Stimulated activated CD4-positive, alpha-beta T cell treated with anti-CD3 and anti-CD28 coated beads, TNF-alpha, amount 100 ng/mL, for 24 hours (primary cell): ENCODE measurements at regions not wholly inside any gene's neighbourhood (a gene's known extent, or its start where the extent isn't known, plus 50 kb on each side); places are given as distances from the start of the nearest gene placed in this dataset.
A peak's percentile ranks its signal among the peaks of the same experiment; 100 is the strongest.

Experiments used
- DNase-seq, 3 experiments: peaks; one replicate each; pipeline ENCODE4 v3.0.0-alpha.2; 2020; ENCODE audit warnings: low read depth in 3 of 3

DNA sequence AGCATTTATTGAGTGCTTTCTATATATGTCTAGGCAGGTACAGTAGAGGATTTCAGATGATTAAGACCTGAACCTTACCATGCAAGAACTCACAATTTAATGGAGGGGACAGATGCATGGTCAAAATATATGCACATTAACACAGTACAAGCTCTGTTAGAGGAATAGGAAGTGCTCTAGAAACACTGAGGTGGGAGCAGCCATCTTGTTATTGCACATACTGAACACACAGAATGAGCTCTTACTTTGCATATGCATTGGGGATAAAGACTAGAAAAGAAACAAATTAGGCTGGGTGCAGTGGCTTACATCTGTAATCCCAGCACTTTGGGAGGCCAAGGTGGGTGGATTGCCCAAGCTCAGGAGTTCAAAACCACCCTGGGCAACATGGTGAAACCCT, 438.3 kb downstream of the UTRN start:
- no peak for DNase-seq

DNA sequence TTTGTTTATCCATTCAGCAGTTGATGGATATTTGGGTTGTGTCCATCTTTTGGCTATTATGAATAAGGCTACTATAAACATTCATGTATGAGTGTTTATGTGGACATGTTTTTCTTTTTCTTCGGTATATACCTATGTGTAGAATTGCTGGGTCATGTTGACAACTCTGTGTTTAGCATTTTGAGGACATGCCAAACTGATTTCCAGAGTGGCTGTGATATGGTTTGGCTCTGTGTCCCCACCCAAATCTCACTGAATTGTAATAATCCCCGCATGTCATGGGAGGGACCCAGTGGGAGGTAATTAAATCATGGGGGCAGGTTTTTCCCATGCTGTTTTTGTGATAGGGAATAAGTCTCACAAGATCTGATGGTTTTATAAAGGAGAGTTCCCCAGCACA, 439.7 kb downstream of the UTRN start:
- DNase-seq: no peak

DNA sequence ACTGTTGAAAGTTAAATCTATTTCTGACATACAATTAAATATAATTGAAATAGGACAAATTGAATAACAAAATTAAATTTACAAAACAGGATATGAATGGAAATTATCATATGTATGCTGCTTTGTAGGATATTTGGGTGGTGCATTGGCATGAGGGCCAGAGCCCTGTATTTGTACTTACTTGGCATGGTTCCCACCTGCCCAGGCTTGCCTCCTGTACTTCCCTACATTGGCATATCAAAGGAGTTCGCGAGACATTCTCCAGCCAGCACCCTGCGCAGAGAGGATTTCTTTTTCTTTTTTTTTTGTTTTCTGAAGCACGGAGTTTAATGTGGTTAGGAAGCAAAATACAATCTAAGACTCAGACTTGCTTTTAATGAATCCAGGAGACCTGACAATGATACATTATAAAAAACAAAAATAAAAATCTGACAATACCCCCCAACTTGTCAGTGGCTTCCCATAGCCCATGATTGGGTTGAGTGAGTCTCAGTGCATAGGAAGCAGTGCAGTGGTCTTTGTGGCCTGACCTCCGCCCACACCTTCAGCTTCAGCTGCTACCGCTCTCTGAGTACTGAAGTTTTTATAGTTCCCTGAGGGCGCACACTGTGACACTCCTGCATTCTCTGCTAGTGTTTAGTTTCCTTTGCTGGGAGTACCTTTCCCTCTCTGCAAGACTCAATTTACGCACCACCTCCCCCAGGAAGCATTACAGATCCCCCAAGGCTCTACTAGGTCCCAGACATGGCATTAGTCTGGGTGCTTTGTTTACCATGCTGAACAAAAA, 440.8 kb downstream of the UTRN start:
- DNase-seq: peak in 1 of 3 experiments; percentile 2

DNA sequence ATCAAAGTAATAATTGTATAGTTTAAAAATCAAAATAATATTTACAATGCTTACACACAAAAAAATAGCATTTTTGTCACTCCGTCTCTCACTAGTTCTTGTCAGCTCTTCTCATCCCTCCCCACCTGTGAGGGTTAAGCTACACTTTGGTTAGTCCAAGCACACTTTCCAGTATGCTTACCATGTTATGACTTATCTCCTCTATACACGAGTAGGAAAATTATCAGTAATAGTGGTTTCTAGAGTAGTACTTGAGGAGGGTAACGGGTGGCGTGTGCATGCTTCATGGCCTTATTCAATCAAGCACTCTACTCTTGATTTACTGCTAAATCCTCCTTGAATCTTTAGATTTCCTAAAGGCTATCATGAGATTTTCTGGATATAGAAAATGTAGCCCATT, 443.7 kb downstream of the UTRN start:
- DNase-seq: no peak

DNA sequence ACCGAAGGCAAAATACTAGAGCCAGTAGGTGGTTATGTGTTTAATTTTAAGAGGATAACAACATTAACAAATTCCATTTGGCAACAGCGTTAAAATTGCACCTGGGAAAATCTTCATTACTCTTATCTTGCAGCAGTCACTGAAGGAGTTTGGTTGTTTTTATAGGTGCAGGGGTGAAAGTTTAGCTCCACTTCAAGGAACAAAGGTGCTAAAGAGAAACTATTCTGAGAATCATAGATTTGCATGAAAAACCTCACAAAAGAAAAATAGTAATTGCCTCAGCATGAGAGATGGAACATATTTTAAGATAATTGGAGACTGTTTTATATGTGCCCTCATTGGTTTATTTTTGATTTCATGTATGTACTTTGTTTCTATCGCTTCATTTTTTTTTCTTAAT, 444.4 kb downstream of the UTRN start:
- no peak for DNase-seq

DNA sequence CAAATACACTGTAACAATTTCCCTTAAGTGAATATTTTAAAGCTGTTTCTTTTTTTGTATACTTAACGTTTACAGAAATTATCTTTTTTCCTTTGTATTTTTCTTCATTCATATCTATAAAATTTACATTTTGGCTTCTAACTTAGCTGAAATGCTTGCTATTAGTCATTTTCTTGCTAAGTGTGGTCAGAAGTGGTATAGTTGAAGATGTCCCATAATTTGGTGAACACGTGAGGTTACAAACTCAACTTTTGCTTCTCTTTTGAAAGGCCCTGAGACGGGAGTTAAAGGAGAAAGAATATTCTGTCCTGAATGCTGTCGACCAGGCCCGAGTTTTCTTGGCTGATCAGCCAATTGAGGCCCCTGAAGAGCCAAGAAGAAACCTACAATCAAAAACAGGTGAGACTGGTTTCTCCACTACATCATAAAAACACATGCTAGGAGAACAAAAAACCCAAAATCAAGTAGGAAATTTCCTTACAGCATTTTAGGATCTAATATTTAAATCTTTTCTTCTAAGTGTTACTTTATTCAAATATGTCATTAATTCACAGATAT, 445.0 kb downstream of the UTRN start:
- DNase-seq: no peak

DNA sequence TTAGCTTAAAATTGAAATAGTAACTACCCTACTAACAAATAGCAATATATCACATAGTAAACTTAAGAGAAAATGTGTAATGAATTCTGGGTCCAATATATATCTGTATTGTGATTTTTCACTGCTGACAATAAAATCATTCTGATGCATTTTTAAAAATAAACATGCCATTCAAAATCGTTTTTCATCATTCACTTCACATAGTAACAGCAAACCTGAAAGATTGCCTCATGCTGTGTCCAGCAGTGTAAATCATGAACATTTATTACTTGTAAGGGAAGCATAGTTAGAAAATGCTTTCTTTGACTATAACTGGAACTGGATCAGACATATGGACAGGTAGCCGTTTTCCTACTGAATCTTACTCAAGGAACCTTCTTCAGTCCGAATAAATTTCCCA, 446.1 kb downstream of the UTRN start:
- no peak for DNase-seq

DNA sequence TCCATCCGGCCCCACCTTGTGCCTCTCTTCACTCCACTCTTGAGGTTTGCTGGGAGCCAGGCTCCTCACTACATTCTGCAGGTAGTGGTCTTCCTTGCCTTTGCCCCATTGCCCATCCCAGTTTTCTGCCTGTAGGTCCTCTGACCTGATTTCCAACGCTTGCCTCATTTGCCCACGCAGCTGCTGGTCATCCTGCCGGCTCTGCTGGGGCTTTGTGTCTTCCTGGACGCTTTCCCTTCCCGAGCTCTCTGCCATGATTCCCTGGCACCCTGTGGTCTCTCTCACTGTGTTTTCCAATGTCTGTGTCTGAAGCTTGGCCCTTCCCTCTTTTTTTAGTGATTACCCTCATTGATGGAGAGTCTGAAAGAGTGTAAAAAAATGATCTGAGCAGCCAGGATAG, 451.6 kb downstream of the UTRN start:
- DNase-seq: no peak

DNA sequence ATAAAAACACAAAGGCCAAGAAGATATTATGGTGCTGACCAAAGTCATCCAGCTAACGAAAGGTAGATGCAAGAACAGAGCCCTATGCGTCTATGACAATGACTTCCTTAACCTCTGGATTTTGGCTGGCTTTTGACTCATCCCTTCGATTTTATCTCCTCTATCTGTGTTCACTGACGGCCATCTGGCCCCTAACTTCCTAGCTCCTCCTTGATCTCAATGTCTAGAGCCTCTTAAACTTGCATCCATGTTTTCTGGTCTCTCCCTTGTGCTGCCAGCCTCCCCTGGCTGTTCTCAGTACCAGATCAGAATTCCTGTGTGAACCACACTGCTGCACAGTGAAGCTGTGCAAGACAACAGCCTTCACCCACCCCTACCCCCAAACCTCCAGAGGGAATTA, 452.9 kb downstream of the UTRN start:
- DNase-seq: no peak

DNA sequence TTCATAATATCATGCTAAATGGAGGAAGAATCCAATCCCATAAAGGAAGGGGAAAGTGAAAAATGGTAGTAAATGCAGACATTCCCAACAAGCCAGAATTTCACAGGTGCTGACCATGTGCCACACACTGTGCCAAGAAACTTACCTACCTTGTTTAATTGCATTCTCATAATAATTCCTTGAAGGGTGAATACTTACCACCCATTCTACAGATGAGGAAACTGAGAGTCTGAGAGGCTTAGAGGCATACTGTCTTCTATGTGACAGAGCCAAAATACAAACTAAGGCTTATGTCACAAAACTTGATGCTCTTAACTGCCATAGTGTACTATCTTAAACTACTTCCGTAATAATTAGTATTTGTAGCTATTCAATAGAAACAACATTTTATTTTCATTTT, 454.7 kb downstream of the UTRN start:
- no peak for DNase-seq

DNA sequence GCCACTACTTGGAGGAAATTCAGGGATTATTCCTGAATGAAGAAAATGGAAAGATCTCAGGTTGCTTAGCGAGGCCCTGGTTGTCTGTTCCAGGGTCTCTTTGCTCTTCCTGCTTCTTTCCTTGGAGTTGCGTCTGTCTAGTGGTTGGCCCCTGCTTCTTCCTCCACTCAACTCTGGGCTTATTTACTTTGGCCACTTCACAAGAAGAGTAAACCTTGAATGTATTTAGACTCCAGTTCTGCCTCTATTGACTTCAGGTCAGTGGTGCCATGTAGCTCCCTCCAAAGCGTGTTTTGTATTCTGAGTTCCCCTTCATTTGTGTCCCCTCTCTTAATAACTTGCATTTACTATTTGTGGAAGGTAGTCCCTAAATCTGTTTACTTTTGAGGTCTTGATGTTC, 456.5 kb downstream of the UTRN start:
- no peak for DNase-seq

DNA sequence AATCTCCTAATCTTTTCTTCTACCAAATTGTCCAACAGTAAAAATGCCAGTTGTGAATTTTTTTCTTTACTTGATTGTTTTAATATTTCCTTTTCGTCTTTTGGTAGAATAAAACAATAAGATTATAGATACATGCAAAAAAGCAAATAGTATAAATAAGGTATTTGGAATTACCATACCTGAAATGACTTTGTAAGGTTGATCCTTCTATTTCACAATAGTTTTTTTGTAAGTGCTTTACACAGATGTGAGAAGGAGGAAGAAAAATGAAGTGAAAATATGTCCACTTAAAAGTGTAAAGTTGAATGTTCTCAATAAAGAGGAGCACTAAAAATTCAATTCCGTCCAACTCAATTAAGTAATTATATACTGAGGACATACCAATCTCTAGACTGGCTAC, 457.6 kb downstream of the UTRN start:
- no peak for DNase-seq

DNA sequence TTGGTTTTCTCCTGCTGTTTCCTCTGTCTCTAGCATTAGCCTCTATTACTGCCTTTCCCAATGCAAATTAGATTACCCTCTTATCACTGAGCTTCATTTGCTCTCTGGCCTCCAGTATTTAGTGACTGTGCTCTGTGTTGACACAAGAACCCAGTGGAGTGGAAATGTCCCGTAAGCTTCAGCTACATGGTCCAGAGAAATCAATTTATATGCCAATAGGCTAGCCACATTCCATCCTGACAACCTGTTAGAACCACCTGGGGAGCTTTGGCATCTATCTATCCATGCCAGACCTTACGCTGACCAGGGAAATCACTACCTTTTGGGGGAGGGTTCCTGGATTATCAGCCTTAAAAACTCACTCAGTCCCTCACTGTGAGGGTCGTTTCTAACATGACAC, 459.6 kb downstream of the UTRN start:
- no peak for DNase-seq

DNA sequence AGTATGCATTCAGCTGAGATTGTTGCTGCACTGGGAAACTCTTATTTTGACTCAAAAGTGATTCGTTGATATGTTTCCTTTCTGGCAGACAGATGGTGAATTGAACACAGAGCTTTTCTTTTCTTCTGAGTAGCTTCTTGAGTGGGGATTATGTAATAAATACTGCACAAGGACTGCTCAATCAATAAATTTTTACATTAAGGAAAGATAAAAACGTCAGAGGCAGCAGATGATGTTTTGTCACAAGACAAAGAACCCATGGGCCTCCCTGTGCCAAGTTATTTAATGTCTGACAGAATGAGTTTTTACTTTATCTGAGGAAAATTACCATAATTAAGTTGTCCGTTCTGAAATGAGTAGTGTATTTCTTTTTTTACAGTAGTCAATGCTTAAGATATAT, 460.3 kb downstream of the UTRN start:
- DNase-seq: no peak

DNA sequence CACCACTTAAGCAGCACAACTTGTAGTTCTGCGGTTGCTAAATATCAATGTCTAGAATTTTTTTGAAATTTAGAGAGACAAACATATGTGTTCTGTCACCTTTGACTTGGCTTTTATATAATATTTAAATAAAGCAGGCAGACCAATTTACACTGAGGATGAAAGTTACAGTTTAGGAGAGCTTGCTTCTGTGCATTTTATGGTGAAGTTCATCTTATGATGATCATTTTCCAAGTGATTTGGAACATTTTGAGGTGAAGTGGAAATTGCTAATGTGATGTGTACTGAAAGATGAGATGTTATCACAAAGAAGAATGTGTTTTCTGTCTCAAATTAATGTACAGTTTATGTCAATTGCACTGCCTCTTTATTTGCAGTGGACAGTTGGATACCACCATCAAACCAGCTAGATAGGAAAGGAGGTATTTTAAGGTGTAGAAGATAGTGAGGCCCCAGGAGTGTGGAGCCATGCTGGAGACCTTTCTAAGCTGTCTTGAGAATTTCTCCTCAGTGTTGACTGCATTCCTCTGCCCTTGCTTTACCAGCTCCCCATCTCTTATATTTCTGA, 461.9 kb downstream of the UTRN start:
- DNase-seq: no peak

DNA sequence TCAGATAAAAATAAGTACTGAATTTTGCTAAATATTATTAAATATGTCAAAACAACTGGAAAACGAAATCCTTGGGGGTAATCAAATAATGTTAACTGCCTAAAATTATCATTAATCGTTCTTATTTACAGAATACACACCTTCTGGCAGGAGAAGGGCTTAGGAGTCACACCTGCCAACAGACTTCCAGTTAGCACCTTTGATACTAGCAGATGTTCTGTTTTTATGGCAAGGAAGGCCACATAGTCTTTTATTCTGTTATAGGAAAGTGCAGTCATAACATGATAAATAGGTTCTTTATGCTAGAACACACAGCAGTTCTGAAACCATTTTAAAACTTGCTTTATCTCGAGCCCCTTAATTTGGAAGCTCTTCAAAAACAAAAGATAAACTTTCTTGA, 464.1 kb downstream of the UTRN start:
- no peak for DNase-seq

DNA sequence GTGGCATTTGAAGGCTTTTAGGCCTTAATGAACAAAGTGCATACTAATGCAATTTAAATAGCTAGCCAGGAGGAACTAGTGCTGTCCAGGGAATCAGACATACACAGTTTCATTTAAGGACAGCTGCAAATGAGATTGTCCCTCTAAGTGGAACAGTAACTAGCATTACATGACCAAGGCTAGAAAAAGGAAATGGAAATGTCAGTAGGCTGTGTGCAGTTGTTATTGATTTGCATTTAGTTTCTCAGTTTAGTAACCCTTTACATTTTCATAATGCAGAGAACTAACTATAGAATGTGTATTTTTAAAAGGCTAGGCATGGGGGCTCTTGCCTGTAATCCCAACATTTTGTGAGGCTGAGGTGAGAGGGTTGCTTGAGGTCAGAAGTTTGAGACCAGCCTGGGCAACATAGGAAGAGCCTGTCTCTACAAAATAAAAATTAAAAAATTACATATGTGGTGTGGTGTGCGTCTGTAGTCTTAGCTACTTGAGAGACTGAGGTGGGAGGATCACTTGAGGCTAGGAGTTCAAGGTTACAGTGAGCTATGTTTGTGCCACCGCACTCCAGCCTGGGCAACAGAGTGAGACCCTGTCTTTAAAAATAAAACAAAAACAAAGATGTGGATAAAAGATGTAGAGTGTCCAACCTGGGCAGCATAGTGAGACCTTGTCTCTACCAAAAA, 468.0 kb downstream of the UTRN start:
- no peak for DNase-seq

DNA sequence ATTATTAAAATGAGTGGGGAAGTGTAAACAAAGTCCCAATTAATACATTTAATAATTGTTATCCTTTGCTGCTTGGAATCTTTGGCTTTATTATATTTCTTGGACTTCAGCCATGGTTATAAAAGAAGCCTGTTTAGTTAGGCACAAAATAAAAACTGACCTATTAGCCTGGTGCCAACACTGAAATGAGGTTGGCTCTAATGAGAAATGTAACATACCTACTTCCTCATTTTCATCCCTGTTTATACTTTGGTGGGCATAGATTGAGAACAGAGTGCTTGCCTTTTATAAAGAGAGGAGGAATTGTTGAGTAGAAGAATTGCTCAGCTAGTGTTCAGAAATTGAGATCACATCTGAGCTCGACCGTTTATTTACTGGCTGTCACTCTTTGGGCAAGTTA, 471.3 kb downstream of the UTRN start:
- DNase-seq: no peak

DNA sequence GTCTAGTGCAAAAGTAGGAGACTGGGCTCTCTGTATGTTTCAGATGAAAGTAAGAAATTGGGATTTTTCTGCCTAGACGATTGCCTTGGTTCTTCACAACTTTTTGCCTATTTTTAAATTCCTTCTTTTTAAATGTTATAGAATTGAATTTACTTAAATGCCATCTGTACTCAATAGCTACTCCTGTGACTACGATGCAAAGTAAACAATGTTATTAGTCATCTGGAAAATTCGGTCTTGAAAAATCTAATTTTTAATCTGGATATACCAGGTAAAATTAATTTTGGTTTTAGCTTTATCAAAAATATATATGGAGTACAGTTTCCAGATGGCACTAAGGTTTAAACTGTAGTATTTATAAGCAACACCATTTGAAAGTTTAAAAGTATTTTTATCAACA, 472.2 kb downstream of the UTRN start:
- DNase-seq: no peak

DNA sequence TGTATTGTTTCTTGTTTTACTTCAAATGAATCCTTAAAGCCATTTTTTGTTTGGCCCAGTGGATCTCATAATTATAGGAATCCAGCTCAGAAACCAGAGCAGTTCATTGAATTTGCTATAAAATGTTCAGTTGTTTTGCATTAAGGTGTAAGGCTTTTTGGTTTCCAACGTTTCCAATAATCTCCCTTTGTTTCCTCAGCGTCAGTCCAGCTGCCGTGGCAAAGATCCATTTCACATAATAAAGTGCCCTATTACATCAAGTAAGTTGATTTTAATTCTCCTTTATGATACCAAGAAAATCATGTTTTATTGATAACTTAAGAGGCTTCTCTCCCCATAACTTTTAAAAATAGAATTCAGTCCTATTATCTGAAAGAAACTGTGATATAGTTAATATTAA, 472.6 kb downstream of the UTRN start:
- no peak for DNase-seq

DNA sequence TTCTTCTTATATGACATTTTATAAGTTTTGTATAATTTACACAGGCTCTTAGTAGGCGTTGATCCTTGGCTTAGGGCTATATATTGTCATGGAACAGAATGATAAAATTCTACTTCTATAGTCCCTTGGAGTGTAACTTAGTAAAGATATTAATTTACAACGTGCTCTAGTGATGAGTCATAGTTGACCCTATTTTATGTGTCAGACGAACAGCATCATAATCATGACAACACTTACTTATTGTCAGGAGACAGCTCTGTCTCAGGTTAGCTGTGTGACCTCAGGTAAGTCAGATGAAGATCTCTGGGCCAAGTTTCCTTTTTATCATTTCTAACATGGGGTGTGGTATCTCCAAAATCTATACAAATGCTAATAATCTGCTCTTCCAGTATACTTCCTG, 473.5 kb downstream of the UTRN start:
- DNase-seq: no peak

DNA sequence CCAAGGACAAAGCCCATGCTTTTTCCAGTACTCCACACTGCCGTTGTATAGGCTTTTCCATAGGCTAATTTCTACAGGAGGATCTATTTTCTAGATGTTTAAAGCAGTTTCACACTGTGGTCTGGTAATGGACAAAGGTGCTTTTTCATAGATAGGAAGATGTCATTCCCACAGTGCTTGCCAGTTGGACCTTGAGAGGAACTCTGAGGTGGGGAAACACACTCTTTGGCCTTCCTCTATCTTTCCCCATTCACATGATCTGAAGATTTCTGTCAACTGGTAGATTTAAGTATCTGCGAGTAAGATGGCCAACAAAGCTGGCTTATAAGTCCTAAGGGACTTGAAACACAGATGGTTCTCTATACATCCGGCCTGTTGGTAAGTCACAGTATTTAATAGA, 477.3 kb downstream of the UTRN start:
- no peak for DNase-seq

DNA sequence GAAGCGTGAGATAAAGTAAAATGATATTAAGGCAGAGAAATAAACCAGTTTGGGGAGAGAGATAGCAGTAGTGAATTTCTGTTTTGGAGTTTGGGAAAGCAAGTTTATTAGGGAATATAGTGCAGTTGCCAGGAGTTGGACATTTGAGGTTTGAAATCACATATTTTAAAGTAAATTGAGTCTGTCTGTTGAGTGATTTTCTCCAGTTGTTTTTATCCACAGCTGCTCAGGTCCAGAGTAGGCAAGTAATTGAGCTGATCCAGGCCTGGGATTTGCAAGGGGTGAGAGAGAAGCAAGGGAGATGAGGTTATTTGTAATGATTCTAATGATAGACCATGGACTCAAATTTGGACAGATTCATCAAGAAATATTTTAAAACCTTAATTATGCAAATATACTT, 481.9 kb downstream of the UTRN start:
- no peak for DNase-seq
